Spleen (tissue), 11 donors: ENCODE measurements at regions not wholly inside any gene's neighbourhood (a gene's known extent, or its start where the extent isn't known, plus 50 kb on each side); places are given as distances from the start of the nearest gene placed in this dataset.

Experiments used
- DNase-seq: peaks from one replicate; pipeline ENCODE4 v3.0.0-alpha.2; 2020
- H3K27ac ChIP-seq, 8 donors: fragments of 200-600 bp; sonication (generic) in 7 of 8; 1 replicate in 4 of 8; 2 replicates in 4 of 8; pipeline versions ENCODE4 v1.5.0 to v1.8.0; 2016 to 2021; ENCODE audit warnings: inconsistent platforms in 4 of 8, mild to moderate bottlenecking in 4 of 8, moderate library complexity in 1 of 8
- H3K27me3 ChIP-seq, 7 donors: fragments of 200-600 bp; sonication (generic) in 6 of 7; replicated peaks in 1 of 7; 1 replicate in 4 of 7; 2 replicates in 3 of 7; pipeline versions ENCODE4 v1.5.0 to v1.8.0; 2016 to 2021; ENCODE audit warnings: inconsistent platforms in 3 of 7, mild to moderate bottlenecking in 1 of 7
- H3K36me3 ChIP-seq, 6 donors: fragments of 200-600 bp; sonication (generic) in 5 of 6; 1 replicate in 4 of 6; 2 replicates in 2 of 6; pipeline versions ENCODE4 v1.5.0 to v1.8.0; 2016 to 2021; ENCODE audit warnings: inconsistent platforms in 2 of 6
- H3K4me1 ChIP-seq, 6 donors: fragments of 200-600 bp; sonication (generic) in 5 of 6; 1 replicate in 3 of 6; 2 replicates in 3 of 6; pipeline versions ENCODE4 v1.5.0 to v1.8.0; 2016 to 2021; ENCODE audit warnings: inconsistent platforms in 3 of 6
- H3K4me3 ChIP-seq, 8 donors: fragments of 200-600 bp; sonication (generic) in 7 of 8; 1 replicate in 4 of 8; 2 replicates in 4 of 8; pipeline versions ENCODE4 v1.5.0 to v1.8.0; 2016 to 2021; ENCODE audit warnings: inconsistent platforms in 4 of 8, mild to moderate bottlenecking in 4 of 8, moderate library complexity in 2 of 8
- H3K9me3 ChIP-seq, 8 donors: fragments of 200-600 bp; sonication (generic) in 7 of 8; 1 replicate in 4 of 8; 2 replicates in 4 of 8; pipeline versions ENCODE4 v1.5.0 to v1.8.0; 2016 to 2021; ENCODE audit warnings: inconsistent platforms in 4 of 8
- POLR2A ChIP-seq, 3 donors: fragments of 450-650 bp; IDR thresholded peaks; one replicate each; pipeline ENCODE4 v1.5.1; 2017; ENCODE audit warnings: antibody characterized with exemption in 3 of 3, mild to moderate bottlenecking in 1 of 3
- POLR2AphosphoS5 ChIP-seq, 3 donors: sonication (generic); formaldehyde crosslinking; IDR thresholded peaks; one replicate each; pipeline ENCODE4 v1.5.1; 2017; ENCODE audit warnings: antibody characterized with exemption in 3 of 3
- WGBS, 5 donors: extraction: QIAGEN DNeasy Blood & Tissue Kit in 3 of 5; methylation state at CpG; one replicate each; pipeline versions ENCODE4 v1.1.5 to v1.1.7; 2013 to 2018; 5-methylcytosine and 5-hydroxymethylcytosine counted together
- intact Hi-C: fragments of 100-400 bp; cut with DNase I; formaldehyde crosslinking; loops from one replicate; pipeline ENCODE4 v1.15.0; 2023; ENCODE audit warnings: low total_unique reads
- TF ChIP-seq, protein P1 (sequence below), 11 experiments: fragments of 200-600 bp in 7 of 11; fragments of 450-650 bp in 4 of 11; sonication (generic) in 4 of 11; IDR thresholded peaks in 8 of 11; conservative IDR thresholded peaks in 3 of 11; 1 replicate in 7 of 11; 2 replicates in 4 of 11; pipeline versions ENCODE4 v1.4.0 to v1.8.0; 2016 to 2021; ENCODE audit warnings: antibody characterized with exemption in 11 of 11, inconsistent platforms in 4 of 11, mild to moderate bottlenecking in 1 of 11
- donor health status: healthy with polysubstance abuse.
- donor health status: DM: no; HTN: no; CAD: no; lungs with moderate emphysema.
- donor health status: DM: no; HTN: no; CAD: no.
- donor health status: Bipolar disorder and iron deficiency.
- donor health status: healthy.
- donor health status: DM: no; HTN: no; CAD: no.
- donor health status: DM: yes; HTN: yes; CAD: no.

- Histone ChIP-seq H3K27ac (no peak overlapping the region), H3K27me3 (no peaks in the 10 kb centered on the region), H3K4me3 (no peak overlapping the region), H3K36me3 (no peaks in the 10 kb centered on the region), H3K4me1 (no peaks in the 10 kb centered on the region), H3K9me3 (no peaks in the 10 kb centered on the region)
- intact Hi-C loops: no loop called here
- DNase-seq: no peak
- TF ChIP-seq POLR2AphosphoS5 (IDR thresholded peaks at IDR 0.05): no peak
- TF ChIP-seq, protein P1, sequence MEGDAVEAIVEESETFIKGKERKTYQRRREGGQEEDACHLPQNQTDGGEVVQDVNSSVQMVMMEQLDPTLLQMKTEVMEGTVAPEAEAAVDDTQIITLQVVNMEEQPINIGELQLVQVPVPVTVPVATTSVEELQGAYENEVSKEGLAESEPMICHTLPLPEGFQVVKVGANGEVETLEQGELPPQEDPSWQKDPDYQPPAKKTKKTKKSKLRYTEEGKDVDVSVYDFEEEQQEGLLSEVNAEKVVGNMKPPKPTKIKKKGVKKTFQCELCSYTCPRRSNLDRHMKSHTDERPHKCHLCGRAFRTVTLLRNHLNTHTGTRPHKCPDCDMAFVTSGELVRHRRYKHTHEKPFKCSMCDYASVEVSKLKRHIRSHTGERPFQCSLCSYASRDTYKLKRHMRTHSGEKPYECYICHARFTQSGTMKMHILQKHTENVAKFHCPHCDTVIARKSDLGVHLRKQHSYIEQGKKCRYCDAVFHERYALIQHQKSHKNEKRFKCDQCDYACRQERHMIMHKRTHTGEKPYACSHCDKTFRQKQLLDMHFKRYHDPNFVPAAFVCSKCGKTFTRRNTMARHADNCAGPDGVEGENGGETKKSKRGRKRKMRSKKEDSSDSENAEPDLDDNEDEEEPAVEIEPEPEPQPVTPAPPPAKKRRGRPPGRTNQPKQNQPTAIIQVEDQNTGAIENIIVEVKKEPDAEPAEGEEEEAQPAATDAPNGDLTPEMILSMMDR (IDR thresholded peaks at IDR 0.05 in 8 of 11, conservative IDR thresholded peaks at IDR 0.05 in 3 of 11): no peak
- no peak for TF ChIP-seq POLR2A (IDR thresholded peaks at IDR 0.05)
- 62 to 66% (median 64%) methylated on average over 5 of the region's 5 CpGs for WGBS, 5 donors
These were observed 418.2 kb downstream of the STIM2 start for GRCh38 chr4:27278615-27279375.

DNA sequence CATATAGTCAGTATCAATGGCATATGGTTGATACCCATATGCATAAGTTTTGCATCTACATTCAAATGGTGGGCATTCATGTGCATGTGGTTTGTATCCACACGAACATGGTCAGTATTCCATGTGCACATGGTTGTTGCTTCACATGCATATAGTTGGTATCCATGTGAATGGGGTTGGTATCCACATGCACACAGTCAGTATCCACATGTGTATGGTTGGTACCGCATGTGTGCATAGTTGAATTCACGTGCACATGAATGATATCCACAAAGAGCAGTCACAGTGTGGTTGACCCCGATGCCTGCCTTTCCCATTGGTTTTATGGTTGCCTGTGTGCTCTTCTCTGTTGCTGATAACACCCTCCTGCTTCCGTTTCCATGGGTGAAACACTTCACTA lies 427.9 kb downstream of the STIM2 start:
- no peak overlapping the region for H3K27ac ChIP-seq
- TF ChIP-seq POLR2A (IDR thresholded peaks at IDR 0.05) (no peak), POLR2AphosphoS5 (IDR thresholded peaks at IDR 0.05) (no peak)
- TF ChIP-seq, protein P1 (IDR thresholded peaks at IDR 0.05 in 8 of 11, conservative IDR thresholded peaks at IDR 0.05 in 3 of 11): no peak

DNA sequence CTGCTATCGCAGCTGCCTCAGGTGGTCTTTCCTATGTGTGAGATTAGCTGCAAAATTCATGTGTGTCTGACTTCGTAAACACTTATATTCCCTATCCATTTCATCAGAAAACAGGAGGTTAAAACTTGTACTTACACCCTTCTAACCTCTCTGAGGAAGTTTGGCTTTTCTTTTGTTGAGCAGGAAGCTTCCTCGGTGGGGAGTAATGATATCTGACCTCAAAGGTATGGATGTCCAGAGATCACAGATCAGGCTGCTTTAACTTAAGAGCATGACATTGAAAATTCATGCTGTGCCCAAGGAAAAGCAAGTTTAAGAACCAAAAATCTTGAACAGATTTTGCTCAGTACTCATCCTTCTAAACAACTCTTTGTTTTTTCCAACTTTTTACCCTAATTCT lies 429.1 kb downstream of the STIM2 start:
- H3K4me3 ChIP-seq: no peak overlapping the region
- intact Hi-C loops: no loop called here
- no peak for TF ChIP-seq POLR2AphosphoS5 (IDR thresholded peaks at IDR 0.05)
- TF ChIP-seq, protein P1 (IDR thresholded peaks at IDR 0.05 in 8 of 11, conservative IDR thresholded peaks at IDR 0.05 in 3 of 11): no peak
- no peak for TF ChIP-seq POLR2A (IDR thresholded peaks at IDR 0.05)
- H3K4me1 ChIP-seq: no peaks in the 10 kb centered on the region
- H3K27me3 ChIP-seq: no peaks in the 10 kb centered on the region
- no peaks in the 10 kb centered on the region for H3K36me3 ChIP-seq
- WGBS, 5 donors: 44 to 54% (median 45%) methylated on average over 3 of the region's 3 CpGs
- no peak for DNase-seq
- no peaks in the 10 kb centered on the region for H3K9me3 ChIP-seq
- H3K27ac ChIP-seq: no peak overlapping the region

More for the DNA sequence above, 427.9 kb downstream of the STIM2 start:
- no peaks in the 10 kb centered on the region for H3K9me3 ChIP-seq
- H3K36me3 ChIP-seq: no peaks in the 10 kb centered on the region
- DNase-seq: no peak
- H3K4me1 ChIP-seq: no peaks in the 10 kb centered on the region
- intact Hi-C loops: no loop called here
- H3K4me3 ChIP-seq: no peak overlapping the region
- WGBS, 5 donors: 63 to 81% (median 74%) methylated on average over 5 of the region's 5 CpGs
- H3K27me3 ChIP-seq: no peaks in the 10 kb centered on the region

- 66 to 81% (median 70%) methylated on average over 4 of the region's 4 CpGs for WGBS, 5 donors
- TF ChIP-seq, protein P1 (IDR thresholded peaks at IDR 0.05 in 8 of 11, conservative IDR thresholded peaks at IDR 0.05 in 3 of 11): no peak
- TF ChIP-seq POLR2AphosphoS5 (IDR thresholded peaks at IDR 0.05): no peak
- TF ChIP-seq POLR2A (IDR thresholded peaks at IDR 0.05): no peak
- no peak for DNase-seq
- H3K27me3 ChIP-seq: no peaks in the 10 kb centered on the region
- H3K4me3 ChIP-seq: no peak overlapping the region
- H3K27ac ChIP-seq: no peak overlapping the region
- no peaks in the 10 kb centered on the region for H3K36me3 ChIP-seq
- no peaks in the 10 kb centered on the region for H3K9me3 ChIP-seq
- no peaks in the 10 kb centered on the region for H3K4me1 ChIP-seq
- intact Hi-C loops: no loop called here
These were observed 433.2 kb downstream of the STIM2 start for GRCh38 chr4:27293831-27294230.
